ENCODE measurements at regions not wholly inside any gene's neighbourhood (a gene's known extent, or its start where the extent isn't known, plus 50 kb on each side); places are given as distances from the start of the nearest gene placed in this dataset.

- no peak for DNase-seq
- Histone ChIP-seq H2BK120ac (ENCODE audit: low read depth, low read length, poor library complexity, severe bottlenecking) (no peak overlapping the region), H4K5ac (ENCODE audit: insufficient read length, low read depth, low read length) (no peak overlapping the region), H3K4ac (ENCODE audit: low read depth, low read length) (no peak overlapping the region), H2AK5ac (ENCODE audit: insufficient read length, low read length) (no peak overlapping the region), H3K56ac (ENCODE audit: insufficient read length, low read depth, low read length) (no peak overlapping the region), H3K79me2 (ENCODE audit: insufficient read depth, low read length) (no peaks in the 10 kb centered on the region), H2AFZ (ENCODE audit: low read length) (no peak overlapping the region), H3K18ac (ENCODE audit: insufficient read length, low read depth, low read length) (no peak overlapping the region), H3K27me3 (ENCODE audit: insufficient read depth, low read length) (no peaks in the 10 kb centered on the region), H3K23ac (ENCODE audit: insufficient read length, low read depth, low read length) (no peak overlapping the region), H3K79me1 (ENCODE audit: insufficient read depth, low read depth, low read length, poor library complexity, severe bottlenecking) (no peaks in the 10 kb centered on the region), H3K27ac (ENCODE audit: insufficient read length, low read depth, low read length) (no peak overlapping the region), H3K4me1 (ENCODE audit: insufficient read depth, low read length) (no peaks in the 10 kb centered on the region; the same call in 1 of the 2 replicates), H4K20me1 (ENCODE audit: control insufficient read depth, insufficient read depth, insufficient read length) (no peaks in the 10 kb centered on the region), H2BK5ac (ENCODE audit: insufficient read length, low read length) (no peak overlapping the region), H4K8ac (replicated peaks; ENCODE audit: insufficient read length, low read depth, low read length) (no peak overlapping the region), H3K9ac (ENCODE audit: extremely low read depth, insufficient read length, low read length) (no peak overlapping the region), H3K9me3 (ENCODE audit: control insufficient read depth, low read depth, low read length) (no peaks in the 10 kb centered on the region), H2BK15ac (ENCODE audit: low read depth, low read length) (no peak overlapping the region), H3K14ac (ENCODE audit: insufficient read depth, low read length) (no peak overlapping the region), H3T11ph (ENCODE audit: low read length) (no peak overlapping the region), H3K23me2 (ENCODE audit: insufficient read length, low read depth, low read length, poor library complexity, severe bottlenecking) (no peaks in the 10 kb centered on the region), H3K4me2 (ENCODE audit: insufficient read depth, insufficient read length, low read length) (no peak overlapping the region), H4K91ac (ENCODE audit: insufficient read length, low read depth, low read length) (no peak overlapping the region), H2BK12ac (ENCODE audit: insufficient read length, low read depth, low read length) (no peak overlapping the region), H2BK20ac (ENCODE audit: low read depth, low read length, poor library complexity, severe bottlenecking) (no peak overlapping the region)
- Mint-ChIP-seq H3K4me1 (peaks cover 14 to 19% of the 10 kb centered on the region in 2 experiments), H3K4me3 (no peak overlapping the region), H3K9me3 (no peaks in the 10 kb centered on the region), H3K27me3 (ENCODE audit: low read depth) (no peaks in the 10 kb centered on the region), H3K27ac (no peak overlapping the region), H3K36me3 (ENCODE audit: insufficient read depth in 1 of 3, low read depth in 3 of 3) (no peaks in the 10 kb centered on the region; a peak in 1 of 7 replicates)
- no peak for TF ChIP-seq CTCF (conservative IDR thresholded peaks at IDR 0.05)
- WGBS (ENCODE audit: extremely low coverage, insufficient read length, low lambda C conversion rate), result no CpG with 5 or more reads among the region's 1 CpG
These were observed 207.2 kb upstream of the NFIA start for GRCh38 chr1:60875138-60875537.
